KOPT-K1 (cell line): ENCODE measurements at regions not wholly inside any gene's neighbourhood (a gene's known extent, or its start where the extent isn't known, plus 50 kb on each side); places are given as distances from the start of the nearest gene placed in this dataset.

Source experiments
- H3K27ac ChIP-seq: fragments of 200-600 bp; sonication (generic); 2 replicates; pipeline ENCODE4 v1.5.1; 2016; ENCODE audit warnings: antibody characterized with exemption, mild to moderate bottlenecking, low read depth, low read length; ENCODE audit not compliant: poor library complexity, severe bottlenecking
- H3K36me3 ChIP-seq: fragments of 200-600 bp; sonication (generic); 2 replicates; pipeline ENCODE4 v1.5.1; 2017; ENCODE audit warnings: antibody characterized with exemption, mild to moderate bottlenecking, low read length, moderate library complexity; ENCODE audit not compliant: insufficient read depth
- H3K9me3 ChIP-seq: fragments of 200-600 bp; sonication (generic); 2 replicates; pipeline ENCODE4 v1.5.1; 2017; ENCODE audit warnings: antibody characterized with exemption, low read length, mild to moderate bottlenecking; ENCODE audit not compliant: insufficient read depth, poor library complexity, severe bottlenecking

GRCh38 chr1:115411371-115412063 is 73.5 kb upstream of the NGF start:
- Histone ChIP-seq H3K9me3 (peaks cover 1% of the 10 kb centered on the region), H3K27ac (no peak overlapping the region), H3K36me3 (no peaks in the 10 kb centered on the region)

GRCh38 chr1:115409094-115410015 is 71.3 kb upstream of the NGF start:
- Histone ChIP-seq H3K36me3 (no peaks in the 10 kb centered on the region), H3K9me3 (peaks cover 4% of the 10 kb centered on the region), H3K27ac (no peak overlapping the region)

- Histone ChIP-seq H3K9me3 (peaks cover 4% of the 10 kb centered on the region), H3K27ac (no peak overlapping the region), H3K36me3 (no peaks in the 10 kb centered on the region)
Measured at GRCh38 chr1:115408533-115408932, 70.5 kb upstream of the NGF start.

- Histone ChIP-seq H3K36me3 (no peaks in the 10 kb centered on the region), H3K9me3 (peaks cover 4% of the 10 kb centered on the region), H3K27ac (no peak overlapping the region)
Measured at GRCh38 chr1:115404911-115405310, 66.9 kb upstream of the NGF start.

- no peaks in the 10 kb centered on the region for H3K36me3 ChIP-seq
- H3K9me3 ChIP-seq = peaks cover 4% of the 10 kb centered on the region
- H3K27ac ChIP-seq = no peak overlapping the region
Measured at GRCh38 chr1:115402753-115403184, 64.7 kb upstream of the NGF start.

- Histone ChIP-seq H3K27ac (no peak overlapping the region), H3K36me3 (no peaks in the 10 kb centered on the region), H3K9me3 (peaks cover 4% of the 10 kb centered on the region)
Measured at GRCh38 chr1:115401676-115402075, 63.6 kb upstream of the NGF start.

GRCh38 chr1:115400891-115401290 is 62.8 kb upstream of the NGF start:
- H3K27ac ChIP-seq = no peak overlapping the region
- H3K36me3 ChIP-seq = no peaks in the 10 kb centered on the region
- no peaks in the 10 kb centered on the region for H3K9me3 ChIP-seq

- Histone ChIP-seq H3K9me3 (no peaks in the 10 kb centered on the region), H3K27ac (no peak overlapping the region), H3K36me3 (no peaks in the 10 kb centered on the region)
Measured at GRCh38 chr1:115400426-115400825, 62.4 kb upstream of the NGF start.

GRCh38 chr1:115398745-115399144 is 60.7 kb upstream of the NGF start:
- Histone ChIP-seq H3K9me3 (no peaks in the 10 kb centered on the region), H3K27ac (no peak overlapping the region), H3K36me3 (no peaks in the 10 kb centered on the region)
